ENCODE measurements at regions not wholly inside any gene's neighbourhood (a gene's known extent, or its start where the extent isn't known, plus 50 kb on each side); places are given as distances from the start of the nearest gene placed in this dataset.

DNA sequence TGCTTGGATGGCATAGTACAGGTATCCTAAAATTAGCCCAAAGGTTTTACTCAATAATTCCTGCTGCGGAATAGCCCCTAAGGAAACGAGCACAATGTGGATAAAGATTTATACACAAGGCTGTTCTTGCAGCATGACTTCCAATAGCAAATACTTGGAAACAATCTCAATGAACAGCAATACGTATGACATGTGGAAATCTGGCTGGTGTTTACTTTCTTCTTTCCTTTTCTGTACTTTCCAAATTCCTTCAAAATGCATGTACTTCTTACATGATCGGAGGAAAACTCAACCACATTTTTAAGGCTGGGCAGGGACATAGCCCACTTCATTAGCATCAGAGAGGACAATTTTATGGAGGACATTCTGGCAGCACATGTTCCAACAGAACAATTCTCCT is 86.6 kb downstream of the C16orf95 start:
- no peak for DNase-seq (ENCODE audit: low read depth)

DNA sequence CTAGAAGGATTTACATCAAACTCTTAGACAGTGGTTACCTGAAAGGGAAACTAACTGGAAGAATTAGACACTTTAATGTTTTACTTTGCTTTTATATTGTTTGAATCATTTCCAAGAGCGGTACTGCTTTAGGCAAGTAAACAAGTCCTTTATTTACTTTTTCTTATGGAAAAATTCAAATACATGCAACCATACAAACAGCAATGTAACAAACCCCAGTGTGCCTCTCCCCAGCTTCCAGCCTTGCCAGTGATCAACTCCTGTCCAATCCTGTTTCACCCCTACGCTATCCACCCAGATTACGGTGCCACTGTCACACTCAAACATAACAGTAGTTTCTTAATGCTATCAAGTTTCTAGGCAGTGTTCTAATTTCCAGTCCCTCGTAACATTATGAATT is 85.9 kb downstream of the C16orf95 start:
- DNase-seq (ENCODE audit: low read depth): no peak

DNA sequence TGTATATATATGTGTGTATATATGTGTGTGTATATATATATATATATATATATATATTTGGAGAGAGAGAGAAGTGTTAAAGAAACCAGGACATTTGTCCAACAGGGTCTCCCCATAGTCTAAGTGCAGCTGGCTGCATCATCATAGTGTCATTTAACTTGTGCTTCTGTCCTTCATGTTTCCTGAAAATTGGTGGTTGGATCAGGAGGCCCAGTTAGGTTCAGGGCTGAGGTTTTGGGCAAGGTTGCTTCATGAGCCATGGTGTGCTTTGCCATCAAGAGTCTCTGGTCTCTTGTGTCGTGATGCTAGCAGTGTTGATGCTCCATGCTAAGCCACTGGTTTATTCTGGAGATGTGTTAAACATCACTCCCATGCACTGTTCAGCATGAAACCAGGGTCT is 85.3 kb downstream of the C16orf95 start:
- DNase-seq (ENCODE audit: low read depth): no peak

DNA sequence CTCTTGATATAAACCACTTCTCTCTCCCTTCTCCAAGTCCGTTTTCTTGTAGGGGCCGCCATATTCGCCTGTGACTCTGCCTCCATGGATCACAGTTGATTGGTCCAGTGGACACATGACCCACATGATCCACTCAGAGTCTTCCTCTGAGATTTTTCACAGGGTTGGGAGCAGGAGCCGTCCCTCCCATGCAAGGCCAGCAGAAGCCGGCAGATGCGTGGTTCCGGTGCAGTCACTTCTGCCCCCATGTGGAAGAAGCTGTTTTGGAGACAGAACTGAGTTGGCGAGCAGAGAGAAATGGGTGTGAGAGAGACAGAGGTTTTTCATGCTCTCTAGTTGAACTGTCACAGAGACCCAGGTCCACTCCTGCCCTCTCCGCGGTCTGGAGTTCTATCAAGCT is 83.3 kb downstream of the C16orf95 start:
- DNase-seq (ENCODE audit: low read depth): no peak

DNA sequence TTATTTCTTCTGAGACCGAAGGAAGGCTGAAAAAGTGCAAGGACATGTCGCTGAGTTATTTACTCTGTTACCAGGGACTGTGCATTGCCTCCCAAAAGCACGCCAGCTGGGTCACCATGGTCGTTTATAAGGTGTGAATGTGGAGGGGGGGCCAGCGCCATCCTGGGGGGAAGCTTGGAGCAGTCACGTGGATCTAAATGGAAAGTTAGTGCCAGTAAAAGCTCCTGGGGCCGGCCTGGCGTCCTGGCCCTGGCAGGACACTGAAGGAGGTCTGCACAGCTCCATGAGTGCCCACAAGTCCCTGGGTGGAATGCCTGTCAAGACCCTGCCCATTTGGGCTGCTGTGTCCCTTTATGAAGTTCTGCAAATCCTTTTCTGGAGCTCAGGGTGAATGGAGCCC is 82.6 kb downstream of the C16orf95 start:
- no peak for DNase-seq (ENCODE audit: low read depth)

DNA sequence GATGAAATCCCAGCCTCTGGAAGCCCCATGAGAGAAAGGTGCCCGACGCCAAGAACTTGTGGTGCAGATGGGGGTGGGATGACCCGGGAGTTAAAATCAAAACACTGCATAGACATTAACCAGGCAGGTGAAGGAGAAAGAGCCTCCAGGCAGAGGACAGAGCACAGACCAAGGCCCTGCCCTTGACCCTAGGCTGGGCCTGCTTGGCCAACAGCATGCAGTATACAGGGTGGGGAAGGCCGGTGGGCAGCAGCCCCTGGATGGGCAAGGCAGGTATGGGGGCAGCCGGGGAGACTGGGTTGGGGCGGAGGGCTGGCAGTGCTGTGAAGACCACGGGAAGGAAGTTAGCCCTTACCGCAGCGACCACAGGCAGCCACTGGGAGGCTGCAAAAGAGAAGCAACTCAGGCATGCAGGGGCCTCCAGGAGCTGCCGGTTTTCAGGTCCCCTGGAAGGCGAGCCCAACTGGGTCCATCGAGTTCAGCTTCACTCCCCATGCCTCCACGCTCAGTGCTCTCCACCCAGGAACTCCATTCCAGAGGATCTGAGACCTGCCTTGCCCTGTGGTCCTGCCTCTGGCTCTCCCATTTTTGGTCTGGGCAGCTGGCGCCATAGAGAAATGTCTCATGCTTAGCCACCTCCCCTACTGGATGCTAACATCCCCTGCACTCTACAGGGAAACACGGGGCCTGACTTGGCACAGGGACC is 81.2 kb downstream of the C16orf95 start:
- no peak for DNase-seq (ENCODE audit: low read depth)

DNA sequence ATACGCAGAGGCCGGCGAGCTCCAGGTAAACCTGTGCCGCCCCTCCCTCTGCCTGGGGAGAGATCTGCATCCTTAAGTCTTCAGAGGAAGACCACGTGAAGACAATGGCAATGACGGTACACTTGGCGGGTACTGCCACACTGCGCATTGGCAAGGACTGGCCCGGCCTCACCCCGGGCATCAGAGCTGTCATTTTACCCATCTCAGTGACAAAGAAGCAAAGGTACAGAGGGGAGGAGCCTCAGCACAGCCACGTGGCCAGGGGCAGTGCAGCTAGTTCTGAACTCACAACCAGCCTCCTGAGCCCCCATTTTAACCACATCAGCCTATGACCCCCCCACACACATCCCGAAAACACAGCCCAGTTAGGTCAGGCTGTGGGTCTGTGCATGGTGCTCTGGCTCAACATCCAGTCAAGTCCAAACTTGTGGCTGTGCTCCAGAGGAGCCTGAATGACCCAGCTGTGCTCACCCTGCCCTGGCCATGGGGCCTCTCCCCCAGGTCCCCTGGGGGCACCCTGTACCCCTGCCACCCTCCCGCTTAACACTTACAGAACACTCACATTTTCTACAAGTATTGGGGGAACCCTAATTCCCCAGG is 80.6 kb downstream of the C16orf95 start:
- DNase-seq (ENCODE audit: low read depth): no peak

DNA sequence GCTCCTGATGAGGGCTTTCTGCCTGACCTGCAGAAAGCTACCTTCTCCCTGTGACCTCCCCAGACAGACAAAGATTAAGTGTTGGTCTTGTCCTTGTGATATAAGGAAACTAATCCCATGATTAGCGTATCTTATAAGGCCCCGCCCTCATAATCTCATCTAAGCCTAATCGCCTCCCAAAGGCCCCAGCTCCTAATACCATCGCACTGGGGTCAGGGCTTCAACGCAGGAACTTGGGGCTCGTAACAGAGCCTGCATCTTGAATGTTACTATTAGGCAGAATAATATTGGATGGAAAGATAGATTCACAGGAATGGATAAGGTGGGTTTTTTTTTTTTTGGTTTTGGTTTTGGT is 78.9 kb downstream of the C16orf95 start:
- DNase-seq (ENCODE audit: low read depth): no peak

DNA sequence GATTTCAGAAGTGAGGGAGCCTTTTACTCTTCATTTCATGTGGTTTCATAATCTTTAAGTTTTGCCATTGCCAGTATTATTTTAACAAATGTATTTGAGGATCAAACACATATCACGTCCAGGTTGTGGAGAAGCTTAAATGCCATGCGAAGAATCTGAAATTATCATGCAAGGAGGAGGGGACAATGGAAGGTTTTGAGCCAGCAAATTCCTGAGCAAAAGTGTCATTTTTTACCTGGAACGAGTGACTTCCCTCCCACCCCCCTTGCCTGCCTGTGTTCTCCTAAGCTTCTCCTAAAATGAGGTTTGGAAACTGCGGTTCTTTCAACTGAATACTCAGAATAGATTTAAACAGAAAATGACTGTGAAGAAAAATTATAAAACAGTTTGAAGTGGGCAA is 77.6 kb downstream of the C16orf95 start:
- DNase-seq (ENCODE audit: low read depth): no peak

DNA sequence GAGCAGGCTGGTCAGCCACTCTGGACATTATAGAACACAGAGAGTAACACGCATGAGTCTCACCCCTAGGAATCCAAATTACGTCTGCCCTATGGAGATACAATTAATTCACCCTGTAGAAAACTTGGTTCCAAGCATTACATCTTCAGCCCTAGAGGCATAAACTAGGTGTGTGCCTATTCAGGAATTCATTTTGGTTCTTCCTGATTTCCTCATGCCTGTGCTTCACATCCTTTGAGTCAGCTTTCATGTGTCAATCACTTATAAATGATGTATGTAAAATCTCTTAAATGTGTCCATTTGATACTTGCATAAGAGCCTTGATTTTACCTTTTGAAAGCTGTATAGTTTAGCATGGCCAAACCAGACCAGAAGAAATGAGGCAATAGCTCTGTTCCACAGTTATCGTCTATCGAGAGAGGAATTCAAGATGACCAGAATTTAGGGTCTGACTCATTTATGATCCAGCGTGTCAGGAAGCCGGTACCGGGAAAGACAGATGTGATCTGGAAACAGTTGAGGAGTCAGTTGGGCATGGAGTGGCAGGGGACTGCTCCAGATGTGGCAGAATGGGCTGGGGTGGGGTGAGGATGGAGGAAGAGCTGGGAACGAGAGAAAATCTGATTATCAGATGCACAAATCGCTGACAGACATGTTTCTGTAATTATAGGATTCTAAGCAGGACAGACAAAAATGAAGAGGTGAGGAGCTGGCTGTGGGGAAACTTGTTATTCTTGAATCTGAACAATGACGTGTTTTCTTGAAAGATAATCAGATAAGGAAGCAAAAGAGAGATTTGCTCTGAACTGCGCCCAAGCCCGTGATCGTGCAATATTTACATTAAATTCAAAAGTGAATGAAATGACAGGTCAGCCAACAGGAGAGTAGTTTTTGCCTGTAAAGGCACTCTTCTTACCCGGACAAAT is 76.7 kb downstream of the C16orf95 start:
- DNase-seq (ENCODE audit: low read depth): no peak

DNA sequence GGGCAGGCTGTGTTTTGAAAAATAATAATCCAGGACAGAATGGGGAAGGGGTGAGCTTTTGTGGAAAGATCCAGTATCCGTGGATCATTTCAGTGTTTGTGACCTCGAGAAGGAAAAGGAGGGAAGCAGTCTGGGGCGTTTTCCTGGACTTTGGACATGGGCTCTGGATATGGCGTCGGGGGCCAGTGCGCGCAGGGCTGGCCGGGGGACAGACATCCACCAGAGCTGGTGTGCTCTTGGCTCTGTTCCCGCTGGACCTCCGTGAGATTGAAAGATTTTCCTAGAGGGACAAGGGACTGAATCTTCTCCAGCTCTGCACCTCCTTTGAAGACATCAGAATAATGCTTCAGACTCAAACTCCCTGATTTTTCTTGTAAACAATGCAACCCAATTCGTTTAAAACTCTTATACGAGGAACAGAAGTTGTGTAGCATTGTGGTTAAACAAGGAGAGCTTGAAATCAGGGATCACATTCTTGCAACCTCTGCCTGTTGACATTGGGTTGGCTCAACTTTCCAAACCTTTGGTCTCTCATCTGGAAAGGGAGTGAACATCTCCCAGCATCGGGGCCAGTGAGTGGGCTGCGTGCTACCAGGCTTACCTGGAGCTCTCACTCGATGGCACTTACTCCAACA is 75.9 kb downstream of the C16orf95 start:
- no peak for DNase-seq (ENCODE audit: low read depth)

DNA sequence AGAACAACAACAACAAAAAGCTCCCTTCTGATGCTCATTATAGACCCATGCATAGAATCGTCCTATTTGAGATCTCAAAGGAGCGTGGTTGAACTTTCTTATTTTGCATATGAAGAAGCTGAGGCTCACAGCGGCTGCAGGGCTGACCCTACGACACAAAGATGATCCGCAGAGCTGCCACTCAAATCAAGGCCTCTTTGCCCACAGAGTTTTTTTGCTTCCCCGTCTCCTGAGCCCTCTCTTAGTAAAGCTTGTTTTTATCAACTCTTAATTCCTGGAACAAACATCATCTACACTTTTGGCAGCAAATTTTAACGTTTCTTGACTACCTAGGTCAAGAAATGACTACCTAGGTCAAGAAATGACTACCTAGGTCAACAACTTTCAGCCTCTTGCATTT is 73.7 kb downstream of the C16orf95 start:
- DNase-seq (ENCODE audit: low read depth): no peak

DNA sequence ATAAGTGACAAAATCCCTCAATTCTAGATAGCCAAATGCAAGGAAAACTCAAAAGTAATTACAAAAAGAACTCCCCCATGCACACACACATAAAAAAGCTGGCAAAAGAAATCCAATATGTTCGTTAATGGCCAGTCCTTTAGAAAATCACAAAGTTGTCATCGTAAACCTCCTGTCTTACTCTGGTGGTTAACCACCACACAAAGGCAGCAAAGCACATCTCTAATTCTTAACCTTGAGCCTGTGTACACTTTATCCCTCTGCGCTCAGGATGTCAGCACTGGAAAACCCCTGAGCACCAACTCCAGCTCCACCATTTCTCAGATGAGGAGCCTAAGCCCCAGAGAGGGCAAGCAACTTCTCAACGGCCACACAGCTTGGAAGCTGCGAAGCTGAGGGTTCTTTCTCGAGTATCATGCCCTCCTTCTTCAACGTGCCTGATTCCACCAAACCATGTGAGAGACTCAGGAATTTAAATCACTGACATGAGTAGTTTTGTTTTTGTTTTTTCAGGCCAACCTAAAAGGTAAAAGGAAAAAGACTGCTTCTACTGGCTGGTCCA is 72.5 kb downstream of the C16orf95 start:
- no peak for DNase-seq (ENCODE audit: low read depth)

DNA sequence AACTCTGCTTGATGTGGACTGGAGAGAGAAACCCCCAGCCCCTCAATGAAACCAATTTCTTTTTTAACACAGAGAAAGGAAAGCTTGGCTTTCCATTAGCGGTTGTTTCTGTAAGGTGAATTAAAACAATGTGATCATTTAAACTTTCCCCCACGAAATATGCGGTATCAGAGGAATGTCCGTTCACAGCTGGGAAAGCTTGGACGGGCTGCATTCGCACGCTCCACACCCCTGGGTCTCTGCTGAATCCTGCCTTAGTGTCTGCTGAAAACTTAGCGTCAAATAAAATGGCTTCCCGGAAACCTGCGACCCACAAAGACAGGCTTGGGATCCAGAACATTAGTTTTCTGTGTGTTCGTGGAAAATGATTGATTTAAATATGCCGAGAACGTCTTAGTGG is 71.7 kb downstream of the C16orf95 start:
- DNase-seq (ENCODE audit: low read depth): no peak

DNA sequence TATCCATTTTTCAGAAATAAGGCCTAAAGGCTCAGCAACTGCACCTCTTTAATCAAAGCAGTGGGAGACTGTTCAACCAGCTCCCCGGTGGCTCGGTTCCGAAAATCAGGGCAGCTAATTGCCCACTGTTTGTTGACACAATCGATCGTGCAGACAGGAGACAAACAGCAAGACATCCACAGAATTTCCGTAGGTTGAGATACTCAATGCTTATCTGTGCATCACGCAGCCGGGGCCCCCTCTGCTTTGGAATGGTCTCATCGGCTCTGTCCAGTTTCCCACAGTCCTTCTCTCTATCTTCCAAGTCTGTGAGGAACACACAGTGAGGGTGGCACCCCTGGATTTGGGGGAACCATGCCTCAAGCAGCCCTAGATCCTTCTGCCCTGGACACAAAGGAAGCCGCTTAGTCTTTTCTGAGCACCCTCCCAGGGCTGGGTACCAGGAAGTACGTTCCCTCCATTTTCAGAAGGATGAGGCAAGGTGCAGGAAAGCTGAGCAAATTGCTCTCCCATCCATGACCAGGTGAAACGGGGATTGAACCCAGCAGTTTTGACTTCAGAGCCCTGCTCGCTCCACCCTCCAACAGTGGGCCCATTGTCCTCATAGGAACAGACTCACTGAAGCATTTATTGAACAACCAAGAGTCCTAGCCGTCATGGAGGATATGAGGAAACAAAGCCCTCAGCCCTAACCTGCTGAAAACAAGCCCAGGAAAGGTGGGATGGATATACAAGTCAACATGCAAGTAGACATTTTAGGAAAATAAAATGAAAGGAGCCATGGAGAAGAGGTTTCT is 70.7 kb downstream of the C16orf95 start:
- no peak for DNase-seq (ENCODE audit: low read depth)

DNA sequence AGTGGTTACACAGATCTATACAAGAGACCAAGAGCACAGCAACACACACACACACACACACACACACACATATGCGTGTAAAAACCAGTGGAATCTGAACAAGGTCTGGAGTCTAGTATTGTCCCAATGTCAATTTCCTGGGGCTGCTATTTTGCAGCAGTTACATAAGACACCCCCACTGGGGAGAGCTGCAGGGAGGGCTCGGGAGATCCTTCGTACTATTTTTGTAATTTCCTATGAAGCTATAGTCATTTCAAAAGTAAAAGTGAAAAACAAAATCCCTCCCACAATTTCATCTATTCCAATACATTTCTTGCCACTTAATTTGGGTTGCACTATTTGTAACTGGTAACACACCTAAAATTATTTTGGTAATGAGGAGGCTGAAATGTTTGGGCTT is 68.5 kb downstream of the C16orf95 start:
- no peak for DNase-seq (ENCODE audit: low read depth)

DNA sequence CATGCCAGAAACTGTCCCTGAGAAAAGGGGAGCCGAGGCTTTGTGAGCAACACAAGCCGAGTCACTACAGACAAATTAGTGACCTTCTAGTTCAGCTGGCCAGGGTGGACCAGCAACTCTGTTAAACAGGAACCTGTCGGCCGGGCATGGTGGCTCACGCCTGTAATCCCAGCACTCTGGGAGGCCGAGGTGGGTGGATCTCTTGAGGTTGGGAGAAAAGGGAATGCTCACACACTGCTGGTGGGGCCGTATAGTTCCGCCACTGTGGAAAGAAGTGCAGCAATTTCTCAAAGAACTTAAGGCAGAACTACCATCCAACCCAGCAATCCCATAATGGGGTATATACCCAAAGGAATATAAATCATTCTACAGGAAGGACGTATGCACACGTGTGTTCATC is 67.8 kb downstream of the C16orf95 start:
- DNase-seq (ENCODE audit: low read depth): no peak

DNA sequence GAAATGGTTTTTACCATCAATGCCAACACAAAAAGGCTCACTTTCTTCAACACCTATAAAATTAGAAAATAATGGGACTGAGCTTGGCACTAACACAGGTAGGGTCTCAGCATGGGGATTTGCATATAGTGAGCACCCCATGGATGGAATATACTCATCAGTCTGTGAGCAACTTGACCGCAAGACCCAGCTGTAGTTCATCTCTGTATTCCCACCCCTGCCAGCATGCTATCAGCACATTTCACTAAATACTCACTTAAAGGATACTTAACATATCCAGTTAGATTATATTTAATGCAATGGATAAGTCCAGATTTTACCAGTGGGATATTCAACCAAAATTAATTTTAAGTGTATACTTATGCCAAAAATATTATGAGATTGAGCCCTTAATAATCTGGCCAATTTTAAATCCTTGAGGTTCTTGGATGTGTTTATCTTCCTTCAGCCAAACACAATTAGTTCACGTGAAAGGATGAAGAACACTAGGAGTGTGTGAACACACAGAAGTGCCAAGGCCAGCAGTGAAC is 66.7 kb downstream of the C16orf95 start:
- no peak for DNase-seq (ENCODE audit: low read depth)

DNA sequence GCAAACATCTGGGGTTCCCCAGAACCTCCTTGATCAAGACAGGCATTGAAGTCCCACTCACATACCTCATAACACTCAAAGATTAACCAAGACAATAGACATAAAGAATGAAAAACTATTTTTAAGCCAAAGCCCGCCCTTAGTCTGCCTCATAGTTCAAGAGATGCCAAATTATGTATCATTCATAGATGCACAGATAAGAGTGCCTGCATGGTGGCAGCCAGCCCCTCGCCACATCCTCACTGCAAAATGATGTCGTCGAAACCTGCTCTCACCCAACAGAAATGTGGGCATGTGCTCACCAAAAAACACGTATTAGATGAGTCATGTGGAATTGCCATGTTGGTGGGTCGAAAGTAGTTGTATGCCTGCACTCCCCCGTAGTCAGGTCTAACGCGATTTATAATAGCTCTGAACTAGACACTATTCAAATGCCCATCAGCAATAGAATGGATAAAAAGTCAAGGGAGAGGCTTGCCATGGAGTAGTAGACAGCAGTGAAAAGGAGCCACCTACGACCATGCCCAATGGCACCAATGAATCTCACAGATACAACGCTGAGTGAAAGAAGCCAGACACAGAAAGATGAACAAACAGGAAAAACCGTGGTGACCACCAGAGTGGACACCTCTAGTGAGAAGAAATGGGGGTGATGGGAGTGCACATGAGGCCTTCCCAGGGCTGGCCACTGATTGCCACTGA is 64.8 kb downstream of the C16orf95 start:
- no peak for DNase-seq (ENCODE audit: low read depth)

Data from stimulated activated CD8-positive, alpha-beta memory T cell treated with anti-CD3 and anti-CD28 coated beads, Interleukin-15, amount 100 ng/mL, for 1 hour (primary cell).